ENCODE measurements at regions not wholly inside any gene's neighbourhood (a gene's known extent, or its start where the extent isn't known, plus 50 kb on each side); places are given as distances from the start of the nearest gene placed in this dataset.
"Not testable (repeated sequence)": the region's sequence is repeated elsewhere in the genome, so short reads cannot be mapped to it uniquely, and the experiment has no call there.

- ChIA-PET CTCF (no interaction called here), POLR2A (no interaction called here)
Measured at GRCh38 chr14:80304125-80304766, 92.9 kb upstream of the DIO2 start.

GRCh38 chr14:80300351-80300750 is 89.0 kb upstream of the DIO2 start:
- ChIA-PET POLR2A (no interaction called here), CTCF (no interaction called here)

- POLR2A ChIA-PET = no interaction called here
- CTCF ChIA-PET = no interaction called here
Measured at GRCh38 chr14:80298491-80299017, 87.2 kb upstream of the DIO2 start.

- CTCF ChIA-PET = no interaction called here
Measured at GRCh38 chr14:80291101-80291500, 79.8 kb upstream of the DIO2 start.

GRCh38 chr14:80286744-80287143 is 75.4 kb upstream of the DIO2 start:
- CTCF ChIA-PET, POLR2A ChIA-PET: not testable (repeated sequence)

More at GRCh38 chr14:80291101-80291500, 79.8 kb upstream of the DIO2 start:
- POLR2A ChIA-PET = no interaction called here

GRCh38 chr14:80278293-80279023 is 67.2 kb upstream of the DIO2 start:
- ChIA-PET POLR2A (no interaction called here), CTCF (no interaction called here)

- CTCF ChIA-PET = no interaction called here
- POLR2A ChIA-PET = no interaction called here
Measured at GRCh38 chr14:80275208-80275850, 64.0 kb upstream of the DIO2 start.

GRCh38 chr14:80274310-80274709 is 63.0 kb upstream of the DIO2 start:
- POLR2A ChIA-PET, CTCF ChIA-PET: not testable (repeated sequence)

GRCh38 chr14:80271389-80271788 is 60.1 kb upstream of the DIO2 start:
- ChIA-PET POLR2A (no interaction called here), CTCF (no interaction called here)

- ChIA-PET POLR2A (no interaction called here), CTCF (no interaction called here)
Measured at GRCh38 chr14:80269353-80269925, 58.1 kb upstream of the DIO2 start.

GRCh38 chr14:80266930-80267329 is 55.6 kb upstream of the DIO2 start:
- ChIA-PET POLR2A (no interaction called here), CTCF (no interaction called here)

GRCh38 chr14:80264702-80265101 is 53.4 kb upstream of the DIO2 start:
- CTCF ChIA-PET = no interaction called here
- POLR2A ChIA-PET = no interaction called here
